COLO829 (cell line): ENCODE measurements at regions not wholly inside any gene's neighbourhood (a gene's known extent, or its start where the extent isn't known, plus 50 kb on each side); places are given as distances from the start of the nearest gene placed in this dataset.
"Not testable (repeated sequence)": the region's sequence is repeated elsewhere in the genome, so short reads cannot be mapped to it uniquely, and the experiment has no call there.

Experiments
- DNase-seq: peaks from one replicate; pipeline ENCODE4 v3.0.0; 2012; ENCODE audit warnings: low spot score

DNA sequence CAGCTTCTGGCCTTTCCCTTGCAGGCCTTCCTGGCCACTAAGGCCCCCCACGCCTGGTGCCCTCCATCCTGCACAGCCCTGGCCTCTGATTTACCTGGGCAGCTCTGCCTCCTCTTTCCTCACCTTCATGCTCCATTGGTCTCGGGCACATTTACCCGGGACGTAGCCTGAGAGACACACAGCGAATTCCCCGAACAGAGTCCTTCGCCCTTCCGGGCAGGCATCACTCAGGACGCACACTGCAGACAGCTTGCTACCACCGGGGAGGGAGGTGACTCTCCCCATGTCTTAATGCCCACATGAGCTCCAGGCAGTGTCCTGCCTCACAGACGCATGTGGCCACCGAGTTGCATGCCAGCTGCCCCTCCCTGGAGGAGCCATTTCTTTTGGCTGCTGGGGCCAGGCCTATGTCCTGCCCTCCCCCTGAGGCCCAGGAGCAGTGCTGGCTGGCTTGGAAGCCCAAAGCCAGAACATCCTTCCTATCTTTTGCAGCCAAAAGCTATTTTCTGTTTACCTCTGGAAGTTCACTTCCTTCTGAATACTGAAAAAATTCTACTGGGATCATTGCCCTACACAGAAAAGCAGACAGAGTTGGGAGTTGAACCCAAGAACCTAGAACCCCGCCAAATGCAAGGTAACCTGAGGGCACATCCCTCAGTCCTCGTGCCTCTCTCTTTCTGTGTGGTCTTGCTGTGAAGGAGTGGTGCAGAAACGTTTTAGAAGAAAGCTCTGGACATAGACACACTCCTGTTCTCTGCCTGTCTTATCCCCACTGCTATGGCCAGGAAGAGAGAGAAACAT is 209.5 kb downstream of the TOMM20 start:
- no peak for DNase-seq

GRCh38 chr1:234918181-234918841 is 210.3 kb downstream of the TOMM20 start:
- no peak for DNase-seq

- DNase-seq, result no peak
Observed at GRCh38 chr1:234917495-234918180, 211.0 kb downstream of the TOMM20 start.

- no peak for DNase-seq
Observed at GRCh38 chr1:234916840-234917239, 211.8 kb downstream of the TOMM20 start.

DNA sequence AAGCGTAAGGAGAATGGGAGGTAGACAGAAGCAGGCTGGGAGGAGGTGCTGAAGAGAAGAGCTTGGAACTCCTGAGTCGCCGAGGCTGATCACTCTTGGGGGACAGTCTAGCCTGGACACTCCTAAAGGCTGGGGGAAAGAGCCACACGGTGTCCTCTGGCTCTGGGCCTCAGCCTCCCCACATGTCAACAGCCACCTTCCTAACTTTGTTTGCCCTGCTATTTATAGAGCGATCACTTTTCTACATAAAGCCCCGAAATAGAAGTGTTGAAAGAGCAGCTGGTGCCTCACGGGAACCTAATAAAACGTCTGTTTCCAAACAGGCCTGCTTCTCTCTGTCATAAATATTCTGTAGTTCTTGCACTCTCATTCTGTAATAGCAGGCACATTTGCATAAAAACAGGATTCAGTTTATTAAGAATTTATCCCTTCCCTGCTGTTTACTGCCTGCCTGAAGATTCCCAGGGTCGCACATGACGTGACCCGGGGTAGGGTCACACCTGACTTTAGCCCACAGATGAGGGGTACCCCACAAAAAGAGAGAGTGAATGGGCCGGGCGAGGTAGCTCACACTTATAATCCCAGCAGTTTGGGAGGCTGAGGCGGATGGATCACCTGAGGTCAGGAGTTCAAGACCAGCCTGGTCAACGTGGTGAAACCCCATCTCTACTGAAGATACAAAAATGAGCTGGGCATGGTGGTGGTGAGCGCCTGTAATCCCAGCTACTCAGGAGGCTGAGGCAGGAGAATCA is 212.5 kb downstream of the TOMM20 start:
- no peak for DNase-seq

GRCh38 chr1:234914606-234915290 is 213.9 kb downstream of the TOMM20 start:
- DNase-seq, result no peak

DNA sequence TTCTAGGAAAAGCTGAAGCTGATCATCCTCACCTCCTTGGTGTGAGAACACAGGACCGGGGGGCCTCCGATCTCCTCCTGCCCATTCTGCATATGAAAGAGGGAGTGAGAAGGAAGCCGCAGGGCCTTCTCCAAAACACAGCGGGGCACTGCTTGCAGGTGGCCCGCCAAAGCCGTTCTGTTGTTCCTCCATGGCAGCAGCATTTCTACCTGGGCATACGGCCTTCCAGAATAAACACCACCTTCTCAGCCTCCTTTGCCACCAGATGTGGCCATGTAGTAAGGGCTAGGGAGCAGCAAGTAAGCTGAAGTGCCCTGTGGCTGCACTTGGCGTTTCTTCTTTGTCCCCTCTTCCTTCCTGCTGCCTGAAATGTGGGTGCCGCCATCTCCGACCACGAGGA is 214.9 kb downstream of the TOMM20 start:
- DNase-seq, result no peak

DNA sequence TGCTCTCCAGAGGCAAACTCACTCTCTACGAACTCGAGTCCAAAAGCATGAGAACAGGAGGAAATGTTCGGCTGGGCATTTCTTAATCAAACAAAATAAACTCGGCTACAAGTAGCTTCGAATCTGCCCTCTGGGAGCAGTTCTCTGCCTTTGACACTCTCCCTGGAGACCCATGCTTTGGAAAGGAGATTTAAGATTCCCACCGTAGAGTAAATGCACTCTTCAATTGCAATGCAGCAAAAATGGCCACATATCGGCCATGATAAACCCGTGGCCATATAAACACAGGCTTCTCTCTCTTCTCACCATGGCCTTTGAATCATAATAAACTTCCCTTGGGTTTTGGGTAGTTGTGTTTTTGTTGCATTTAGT is 215.4 kb downstream of the TOMM20 start:
- no peak for DNase-seq

DNA sequence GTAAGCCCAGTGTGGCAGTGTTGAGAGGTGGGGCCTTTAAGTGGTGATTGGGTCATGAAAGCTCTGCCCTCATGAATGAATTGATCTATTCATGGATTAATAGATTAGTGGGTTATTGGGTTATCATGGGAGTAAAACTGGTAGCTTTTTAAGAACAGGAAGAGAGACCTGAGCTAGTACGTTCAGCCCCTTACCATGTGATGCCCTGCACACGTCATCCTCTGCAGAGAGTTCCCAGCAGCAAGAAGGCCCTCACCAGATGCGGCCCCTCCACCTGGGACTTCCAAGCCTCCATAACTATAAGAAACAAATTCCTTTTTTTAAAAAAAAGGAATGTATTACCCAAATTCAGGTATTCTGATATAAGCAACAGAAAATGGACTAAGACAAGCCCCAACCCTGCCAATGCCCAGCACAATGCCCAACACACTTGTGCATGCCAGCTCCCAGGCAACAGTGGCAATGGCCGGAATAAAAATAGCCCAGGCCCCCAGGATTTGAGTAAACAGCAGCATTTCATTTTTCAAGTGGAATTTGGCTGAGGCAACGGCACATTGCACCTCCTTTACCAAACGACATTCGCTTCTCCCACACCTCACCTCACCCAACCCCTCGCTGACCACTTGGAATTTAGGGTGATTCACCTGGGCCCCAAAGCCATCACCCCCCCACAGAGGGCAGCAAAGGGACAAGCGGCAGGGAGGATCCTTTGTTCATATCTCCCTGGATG is 215.9 kb downstream of the TOMM20 start:
- no peak for DNase-seq

DNA sequence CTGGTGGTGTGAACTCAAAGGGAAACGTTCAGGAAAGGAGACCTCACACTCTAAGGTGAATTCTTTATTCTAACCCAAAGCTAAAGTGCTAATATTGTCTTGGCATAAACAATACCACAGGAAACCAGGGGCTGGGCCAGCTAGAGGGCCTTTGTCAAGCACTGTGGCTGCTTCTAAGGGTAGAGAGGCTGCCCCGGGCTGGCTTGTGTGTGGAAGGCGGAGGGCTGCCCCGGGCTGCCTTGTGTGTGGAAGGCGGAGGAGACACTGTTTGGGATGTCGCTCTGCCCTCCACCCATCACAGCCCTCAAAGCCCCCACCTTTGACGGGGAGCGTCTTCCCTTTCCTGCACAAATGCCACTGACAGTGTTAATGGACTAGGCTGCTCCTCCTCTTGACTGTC is 216.8 kb downstream of the TOMM20 start:
- no peak for DNase-seq

DNA sequence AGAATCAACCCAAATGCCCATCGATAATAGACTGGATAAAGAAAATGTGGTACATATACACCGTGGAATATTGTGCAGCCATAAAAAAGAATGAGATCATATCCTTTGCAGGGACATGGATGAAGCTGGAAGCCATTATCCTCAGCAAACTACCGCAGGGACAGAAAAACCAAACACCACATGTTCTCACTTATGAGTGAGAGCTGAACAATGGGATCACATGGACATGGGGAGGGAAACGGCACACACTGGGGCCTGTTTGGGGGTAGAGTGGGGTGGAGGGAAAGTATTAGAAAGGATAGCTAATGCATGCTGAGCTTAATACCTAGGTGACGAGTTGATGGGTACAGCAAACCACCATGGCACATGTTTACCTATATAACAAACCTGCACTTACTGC is 217.5 kb downstream of the TOMM20 start:
- not testable (repeated sequence) for DNase-seq

- DNase-seq, result no peak
Observed at GRCh38 chr1:234909851-234910250, 218.8 kb downstream of the TOMM20 start.

GRCh38 chr1:234909307-234909810 is 219.3 kb downstream of the TOMM20 start:
- DNase-seq, result no peak

GRCh38 chr1:234908571-234908970 is 220.1 kb downstream of the TOMM20 start:
- DNase-seq, result no peak

DNA sequence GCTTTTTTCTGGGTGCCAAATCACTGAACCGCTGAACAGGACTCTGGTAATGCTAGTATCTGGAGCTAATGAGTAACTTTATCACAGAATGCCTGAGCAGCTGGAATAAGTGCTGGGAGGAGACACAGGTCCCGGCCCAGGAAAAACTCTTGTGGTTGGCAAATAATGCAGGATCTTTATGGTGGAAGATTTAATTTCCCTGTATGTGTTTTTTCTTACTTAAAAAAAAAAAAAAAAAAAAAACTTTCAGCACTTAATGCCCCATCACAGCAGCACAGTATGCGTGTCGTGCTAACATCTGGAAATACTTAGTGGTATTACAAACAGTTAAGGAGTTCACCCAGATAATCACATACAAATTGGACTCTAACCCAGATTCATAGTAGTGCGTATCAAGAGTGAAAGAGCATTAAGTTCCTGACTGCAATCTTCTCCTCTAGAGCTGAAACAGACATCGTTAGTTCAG is 220.7 kb downstream of the TOMM20 start:
- no peak for DNase-seq

- DNase-seq, result no peak
Observed at GRCh38 chr1:234907208-234907939, 221.3 kb downstream of the TOMM20 start.

- no peak for DNase-seq
Observed at GRCh38 chr1:234906654-234907053, 222.0 kb downstream of the TOMM20 start.

DNA sequence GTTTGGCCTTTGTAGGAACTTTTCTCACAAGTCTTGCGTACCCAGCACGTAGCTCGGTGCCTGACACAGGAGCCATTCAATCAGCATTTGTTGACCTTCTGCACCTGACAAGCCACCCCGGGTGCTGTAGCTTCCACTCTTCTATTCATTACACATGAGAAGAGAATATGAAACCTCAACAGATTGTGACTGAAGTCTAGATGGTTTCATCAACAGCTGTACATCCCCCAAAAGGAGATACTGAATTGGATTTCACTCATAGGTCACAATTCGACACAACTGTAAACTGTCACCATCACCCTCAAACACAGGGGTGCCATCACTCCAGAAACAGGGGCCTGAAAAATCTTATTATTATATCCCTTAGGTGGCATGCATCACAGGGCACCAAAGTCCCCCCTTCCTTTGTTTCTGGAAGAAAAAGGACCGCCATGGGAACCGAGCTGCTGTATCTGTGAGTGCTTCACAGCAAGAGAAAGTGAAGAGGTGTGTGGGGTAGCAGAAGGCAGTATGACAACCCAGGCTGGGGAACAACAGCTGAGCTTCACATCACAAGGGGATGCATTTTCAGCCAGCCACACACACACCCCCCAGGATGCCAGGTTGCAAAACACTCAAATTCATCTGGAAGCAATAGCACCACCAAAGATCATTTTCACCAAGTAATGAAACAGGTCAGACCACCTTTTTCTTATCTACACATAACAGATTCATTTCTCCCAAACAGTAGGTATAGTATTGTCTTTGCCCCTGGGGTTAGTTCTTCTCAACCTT is 225.7 kb downstream of the TOMM20 start:
- DNase-seq, result no peak

DNA sequence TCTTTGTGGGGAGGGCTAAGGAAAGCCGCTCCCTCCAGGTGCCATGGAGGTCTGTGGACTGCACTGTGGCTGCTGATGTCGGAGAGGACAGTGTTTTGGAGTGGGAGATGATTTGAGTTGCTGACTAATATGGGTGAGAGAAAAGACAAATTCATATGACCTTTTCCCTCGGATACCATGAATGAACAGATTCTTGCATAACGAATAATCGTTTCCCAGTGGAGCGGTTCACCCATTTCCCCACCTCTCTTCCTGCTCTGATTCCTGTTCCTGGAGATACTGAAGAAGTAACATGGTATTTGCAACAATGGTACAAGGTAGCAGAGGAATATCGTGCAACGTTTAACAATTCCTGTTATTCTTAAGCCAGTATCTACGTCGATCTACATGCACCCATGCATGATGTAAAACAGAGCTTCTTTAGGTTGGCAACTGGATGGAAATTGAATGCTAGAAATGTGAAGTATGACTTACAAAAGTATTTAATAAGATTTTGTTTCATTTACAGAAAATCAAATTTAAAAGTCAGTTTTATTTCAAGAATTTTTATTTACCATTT is 227.1 kb downstream of the TOMM20 start:
- DNase-seq, result no peak
